HG02852 (cell line): ENCODE measurements at regions not wholly inside any gene's neighbourhood (a gene's known extent, or its start where the extent isn't known, plus 50 kb on each side); places are given as distances from the start of the nearest gene placed in this dataset.

Experiments
- ATAC-seq: cut with Tn5 transposase; IDR thresholded peaks from one replicate; pipeline ENCODE4 v1.9.1; 2021; ENCODE audit warnings: mild to moderate bottlenecking, moderate library complexity; ENCODE audit not compliant: unreplicated experiment

DNA sequence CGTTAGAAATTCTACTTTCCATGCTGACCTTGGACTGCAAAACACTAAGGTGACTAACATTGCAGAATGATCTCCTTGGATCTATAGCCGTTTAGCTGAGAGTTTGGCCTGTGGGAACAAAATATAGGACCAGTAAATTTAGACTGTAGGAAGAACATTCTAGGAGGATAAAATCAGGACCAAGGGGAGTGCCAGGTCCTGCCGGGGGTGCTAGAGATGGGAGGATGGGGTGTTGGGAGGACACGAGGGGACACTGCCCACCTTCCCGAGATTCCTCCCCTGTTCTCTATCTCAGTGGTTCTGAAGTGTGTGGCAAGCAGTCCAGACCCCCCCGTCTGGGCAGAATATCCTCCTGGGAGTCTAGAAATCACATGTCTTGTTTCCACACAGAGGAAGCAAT, 445.2 kb downstream of the ZSWIM6 start:
- no peak for ATAC-seq

DNA sequence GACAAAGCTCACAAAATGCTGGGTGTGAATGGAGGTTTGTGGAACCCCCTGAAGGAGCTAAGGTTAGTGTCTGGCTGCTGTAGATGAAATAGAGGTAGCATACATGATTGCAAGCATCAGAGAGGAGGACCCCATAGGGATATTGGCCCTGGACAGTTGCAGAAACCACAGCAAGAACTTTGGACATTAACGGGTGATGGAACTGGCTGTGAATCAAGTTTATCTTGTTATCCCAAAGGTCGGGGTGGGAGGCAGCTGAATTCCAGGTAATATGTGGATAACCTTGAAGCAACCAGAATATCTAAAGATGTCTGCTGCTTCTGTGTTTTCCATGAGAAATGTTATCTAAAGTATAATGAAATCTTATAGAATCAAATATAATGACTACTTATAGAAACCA, 447.7 kb downstream of the ZSWIM6 start:
- no peak for ATAC-seq

DNA sequence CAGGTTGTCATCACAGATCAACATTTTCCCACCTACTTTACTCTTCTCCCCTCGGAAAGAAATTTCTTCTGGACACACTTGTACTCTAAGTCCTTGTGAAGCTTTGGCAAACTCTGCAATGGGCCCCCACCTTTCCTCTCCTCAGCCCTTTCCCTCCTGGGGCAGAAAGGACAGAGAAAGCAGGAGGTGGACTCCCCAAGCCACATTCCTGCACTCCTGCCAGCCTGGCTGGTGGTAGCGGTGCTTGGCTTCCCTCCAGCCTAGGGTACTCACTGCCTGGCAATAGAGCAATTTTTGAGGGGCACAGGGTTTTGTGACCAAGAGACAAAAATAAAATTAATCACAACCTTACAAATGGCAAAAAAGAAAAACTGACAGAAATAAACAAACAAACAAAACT, 451.4 kb downstream of the ZSWIM6 start:
- ATAC-seq = no peak

DNA sequence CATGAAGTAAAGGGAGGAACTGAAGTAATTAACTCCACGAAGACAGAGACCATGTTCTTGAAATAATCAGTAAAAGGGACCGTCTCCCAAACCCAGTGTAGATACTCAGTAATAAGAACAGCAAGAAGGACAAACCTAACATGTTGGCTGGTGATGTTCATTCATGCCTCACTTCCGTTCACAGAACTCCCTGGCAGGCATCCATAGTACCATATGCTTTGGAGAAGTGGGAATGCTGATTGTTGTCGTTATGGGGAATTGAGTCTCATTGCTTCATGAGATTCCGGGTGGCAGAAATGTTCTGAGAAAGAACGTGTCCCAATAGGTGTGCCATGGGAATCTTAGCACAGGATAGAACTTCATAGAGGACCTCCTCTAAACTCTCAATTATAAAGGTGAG, 452.3 kb downstream of the ZSWIM6 start:
- no peak for ATAC-seq

DNA sequence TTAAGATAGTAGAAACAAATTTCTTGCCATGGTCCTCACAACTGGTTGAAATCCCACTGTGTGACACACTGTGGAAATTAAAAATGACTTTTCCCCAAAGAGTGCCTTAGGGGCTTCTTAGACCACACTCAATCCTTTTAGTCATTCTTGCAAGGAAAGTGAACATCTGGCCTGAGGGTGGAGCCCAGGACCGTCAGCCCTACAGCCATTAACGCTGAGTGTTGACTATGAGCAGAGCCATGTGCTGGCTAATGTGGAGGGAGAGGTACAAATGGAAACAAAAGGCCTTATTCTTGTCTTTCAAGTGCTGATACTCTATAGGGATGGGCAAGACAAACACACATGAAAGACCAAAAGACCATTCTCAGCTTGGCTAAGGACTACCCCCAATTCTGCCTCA, 456.5 kb downstream of the ZSWIM6 start:
- ATAC-seq = no peak

DNA sequence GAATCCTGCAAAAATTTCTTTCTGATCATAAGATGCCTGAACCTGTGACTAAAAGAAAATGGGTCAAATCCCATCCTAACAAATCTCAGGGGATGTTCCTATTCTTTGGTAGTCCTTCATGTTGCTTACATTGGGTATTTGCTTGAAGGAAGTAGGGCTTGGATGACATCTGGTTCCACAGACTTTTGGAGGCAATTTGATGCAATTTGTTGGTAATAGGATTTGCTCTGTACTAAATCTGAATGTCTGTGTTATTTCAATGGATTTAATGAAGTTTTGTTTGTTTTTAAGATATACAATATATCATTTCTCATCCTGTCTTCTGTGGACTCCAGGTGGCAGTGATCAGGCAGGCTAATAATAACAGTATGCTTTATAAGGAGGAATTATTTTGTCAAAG, 457.9 kb downstream of the ZSWIM6 start:
- ATAC-seq = no peak

DNA sequence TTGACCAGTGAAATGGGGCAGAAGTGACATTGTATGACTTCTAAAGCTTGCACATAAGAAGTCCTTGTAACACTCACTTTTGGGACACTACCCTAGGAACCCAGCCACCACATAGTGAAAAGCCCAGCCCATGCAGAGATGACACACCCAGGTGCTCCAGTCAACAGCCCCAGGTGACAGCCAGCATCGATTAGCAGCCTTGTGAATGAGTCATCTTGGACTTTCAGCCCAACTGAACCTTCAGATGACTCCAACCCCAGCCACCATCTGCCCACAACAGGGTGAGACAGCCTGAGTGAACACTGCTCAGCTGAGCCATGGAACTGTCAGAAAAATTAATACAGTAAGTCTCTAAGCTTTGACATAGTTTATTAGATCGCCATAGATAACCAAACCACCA, 458.6 kb downstream of the ZSWIM6 start:
- ATAC-seq = peak; percentile 95

DNA sequence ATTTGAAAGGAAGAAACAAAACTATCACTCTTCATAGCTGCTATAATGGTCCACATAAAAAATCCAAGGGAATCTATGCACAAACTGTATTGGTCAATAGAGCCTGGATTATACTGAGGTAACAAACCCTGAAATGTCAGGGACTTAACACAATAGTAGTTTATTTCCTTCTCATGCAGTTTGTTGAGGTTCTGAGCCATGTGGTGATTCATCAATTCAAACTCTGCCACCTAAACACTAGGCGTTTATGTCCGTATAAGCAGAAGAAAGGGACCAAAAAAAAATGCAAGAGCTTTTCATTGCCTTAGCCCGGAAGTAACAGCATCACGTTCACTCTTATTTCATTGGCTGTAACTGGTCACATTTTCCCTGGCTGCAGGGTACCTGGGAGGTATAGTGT, 464.7 kb downstream of the ZSWIM6 start:
- no peak for ATAC-seq

DNA sequence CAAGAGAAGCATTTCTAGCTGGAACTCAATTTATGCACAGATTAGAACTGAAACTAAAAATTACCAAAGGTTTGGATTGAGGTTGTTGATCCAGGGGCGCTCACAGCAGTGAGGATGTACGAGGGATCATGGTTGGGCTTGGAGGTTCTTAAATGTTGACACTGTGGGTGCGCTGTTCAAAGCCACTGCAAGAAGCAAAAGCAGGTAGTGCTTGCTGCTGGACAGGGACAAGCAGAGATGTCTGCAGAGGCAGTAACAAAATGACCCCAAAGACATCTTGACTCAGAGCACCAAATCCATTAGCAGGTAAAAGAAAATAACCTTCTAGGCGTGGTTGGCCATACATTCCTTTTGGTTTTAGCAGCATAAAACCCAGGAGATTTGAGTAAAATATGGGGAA, 468.4 kb downstream of the ZSWIM6 start:
- ATAC-seq = no peak

DNA sequence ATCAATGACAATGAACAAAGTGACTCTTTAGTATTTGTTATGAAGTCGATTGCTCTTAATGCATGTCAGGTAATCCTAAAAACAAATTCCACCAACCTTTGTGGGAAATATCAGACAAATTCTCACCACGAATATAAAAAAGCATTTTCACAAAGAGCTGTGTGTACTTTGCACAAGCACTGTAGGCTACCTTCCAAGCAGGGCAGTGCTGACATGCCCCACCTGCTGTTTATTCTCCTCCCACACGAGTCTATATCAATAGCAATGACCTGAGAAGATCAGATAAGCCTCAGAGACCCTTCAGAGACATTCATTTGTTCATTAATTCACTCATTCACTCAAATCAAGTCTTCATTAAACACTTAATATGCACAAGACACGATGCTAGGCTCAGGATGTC, 469.1 kb downstream of the ZSWIM6 start:
- ATAC-seq = no peak

DNA sequence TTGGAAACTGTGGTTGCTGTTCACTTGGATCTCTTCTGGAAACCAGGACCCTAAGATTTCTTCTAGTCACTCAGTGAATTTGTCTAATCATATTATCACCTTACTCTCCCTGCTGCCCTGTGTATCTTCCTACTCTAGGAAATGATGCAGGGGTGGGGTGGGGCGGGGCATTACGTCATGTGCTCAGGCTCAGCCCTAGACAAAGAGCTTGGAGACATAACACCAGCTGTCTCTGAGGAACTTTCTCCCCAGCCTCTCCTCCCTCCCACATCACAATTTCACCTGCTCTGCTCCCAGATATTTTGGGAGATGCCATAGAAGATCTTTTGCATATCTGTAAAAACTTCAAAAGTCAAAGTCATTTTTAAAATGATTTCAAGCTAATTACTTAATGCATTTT, 470.4 kb downstream of the ZSWIM6 start:
- ATAC-seq = no peak

DNA sequence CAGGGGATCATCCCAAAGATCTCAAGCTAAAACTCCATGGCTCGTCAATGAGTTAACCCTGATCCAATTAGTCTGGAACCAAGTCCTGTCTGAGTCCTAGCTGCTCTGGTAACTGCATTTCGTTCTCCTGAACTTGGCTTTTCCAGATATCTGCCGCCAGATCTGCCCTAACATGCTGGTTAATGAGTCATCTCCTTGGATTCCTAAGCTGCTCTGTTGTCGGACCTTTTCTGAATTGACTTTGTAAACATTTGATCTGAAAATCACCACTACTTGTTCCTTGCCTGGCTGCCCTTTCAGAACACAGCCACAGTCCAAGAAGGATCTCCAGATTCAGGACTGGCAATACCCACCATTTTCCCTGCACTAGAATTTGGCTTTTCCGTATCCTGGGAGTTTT, 473.0 kb downstream of the ZSWIM6 start:
- ATAC-seq = no peak

DNA sequence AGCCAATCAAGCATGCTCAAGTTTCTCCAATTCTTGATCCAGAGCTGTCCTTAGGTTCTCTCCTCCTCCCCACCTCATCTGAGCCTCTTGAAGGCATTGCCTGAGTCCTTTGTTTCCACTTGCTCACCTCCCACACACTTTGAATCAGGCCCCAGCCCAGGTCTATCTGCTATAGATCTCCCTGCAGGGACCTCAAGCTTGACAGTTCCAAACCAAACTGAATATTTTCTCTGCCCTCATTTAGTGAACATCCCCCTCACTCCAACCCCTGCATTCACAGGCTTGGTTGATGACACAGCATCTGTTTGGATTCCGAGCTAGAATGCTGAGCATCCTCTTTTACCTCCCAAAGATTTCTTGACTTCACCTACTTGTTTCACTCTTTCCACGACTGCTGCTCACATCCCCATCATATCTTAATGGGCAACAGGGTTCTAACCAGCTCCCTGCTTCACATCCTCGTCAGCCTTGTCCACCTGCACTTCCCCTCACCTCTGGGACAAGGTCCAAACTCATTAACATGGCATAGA, 474.5 kb downstream of the ZSWIM6 start:
- ATAC-seq = no peak

DNA sequence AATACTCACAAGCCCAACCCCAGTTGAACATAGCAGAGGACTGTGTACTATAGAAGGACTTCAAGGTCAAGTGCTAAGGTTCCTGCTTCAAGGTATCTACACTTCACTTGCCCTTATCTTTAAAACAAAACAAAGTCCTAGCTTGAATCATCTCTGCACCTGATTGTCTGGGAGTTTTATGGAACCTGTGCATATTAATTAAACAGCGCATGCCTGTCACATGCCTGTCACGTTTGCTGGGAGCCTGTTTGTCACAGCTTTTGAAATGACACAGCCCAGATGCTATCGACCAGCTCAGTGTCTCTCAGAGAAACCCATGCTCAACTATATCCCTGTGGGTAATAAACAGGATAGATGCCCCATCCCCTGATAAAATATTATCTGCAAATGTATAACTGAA, 476.0 kb downstream of the ZSWIM6 start:
- no peak for ATAC-seq

DNA sequence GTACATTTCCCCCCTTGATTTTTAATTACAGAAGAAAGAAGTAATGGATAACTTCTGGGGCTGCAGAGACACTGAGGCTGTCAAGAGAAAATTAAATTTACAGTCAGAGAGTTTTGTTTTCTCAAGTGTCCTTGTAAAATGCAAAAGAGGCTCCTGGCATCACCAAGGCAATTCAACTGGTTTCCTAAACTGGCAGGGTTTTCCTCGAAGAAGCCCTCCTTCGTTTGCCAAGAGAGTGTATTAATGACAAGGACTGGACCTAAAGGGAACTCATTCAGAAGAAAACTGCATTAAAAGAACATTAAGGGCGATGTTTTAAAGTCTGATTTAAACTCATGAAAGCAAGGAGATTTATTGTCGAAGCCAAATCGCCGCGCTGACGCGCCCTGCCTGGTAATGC, 476.9 kb downstream of the ZSWIM6 start:
- ATAC-seq = no peak

DNA sequence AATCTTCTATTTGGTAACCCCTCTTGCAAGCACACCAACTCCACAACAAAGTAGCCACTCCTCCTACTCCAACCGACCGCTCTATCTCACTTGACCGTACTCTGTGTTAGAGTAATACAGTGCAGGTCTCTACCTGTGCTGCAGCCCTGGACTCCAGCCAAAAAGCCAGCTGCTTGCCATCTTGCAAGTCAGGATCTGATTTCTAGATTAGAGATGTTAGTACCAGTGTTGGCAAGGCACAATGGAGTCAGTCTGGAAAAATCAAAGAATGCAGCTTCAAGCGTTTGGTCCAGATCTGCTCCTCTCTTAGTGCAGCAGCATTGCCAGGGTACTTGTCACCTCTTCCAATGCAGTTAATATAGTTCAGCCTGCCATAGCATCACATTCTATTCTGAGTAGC, 477.6 kb downstream of the ZSWIM6 start:
- no peak for ATAC-seq

DNA sequence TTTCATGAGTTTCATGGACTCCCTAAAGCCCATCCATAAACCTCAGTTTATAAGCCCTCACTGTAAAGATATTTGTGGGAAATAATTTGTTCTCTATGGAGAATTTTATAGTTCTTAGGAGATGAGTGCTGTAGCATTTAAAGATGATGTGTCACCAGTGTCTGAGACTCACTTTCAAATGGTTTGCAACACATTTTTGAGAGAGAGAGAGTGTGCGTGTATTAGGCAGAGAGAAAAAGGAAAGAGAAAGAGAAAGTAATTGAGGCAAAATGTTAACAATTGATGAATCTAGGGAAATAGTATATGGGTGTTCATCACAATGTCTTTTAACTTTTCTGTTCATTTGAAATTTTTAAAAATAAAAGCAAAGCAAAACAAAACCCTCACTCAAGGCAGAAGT, 479.0 kb downstream of the ZSWIM6 start:
- ATAC-seq = no peak

DNA sequence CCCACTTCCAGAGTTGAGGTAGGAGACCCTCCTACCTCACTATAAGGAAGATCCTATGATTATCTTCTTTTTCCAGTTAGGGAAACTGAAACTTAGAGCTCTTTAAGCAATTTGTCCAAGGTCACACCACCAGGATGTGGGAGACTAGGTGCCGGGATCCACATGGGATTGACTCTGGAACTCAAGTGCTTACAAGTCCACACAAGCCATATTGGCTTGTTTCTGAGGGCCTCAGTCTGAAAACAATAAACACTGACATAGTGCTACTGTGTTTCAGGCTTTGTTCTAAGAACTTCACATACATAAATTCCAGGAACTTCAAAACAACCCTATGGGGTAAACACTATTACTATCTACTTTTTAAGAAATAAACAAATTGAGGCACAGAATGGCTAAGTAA, 481.3 kb downstream of the ZSWIM6 start:
- ATAC-seq = no peak

DNA sequence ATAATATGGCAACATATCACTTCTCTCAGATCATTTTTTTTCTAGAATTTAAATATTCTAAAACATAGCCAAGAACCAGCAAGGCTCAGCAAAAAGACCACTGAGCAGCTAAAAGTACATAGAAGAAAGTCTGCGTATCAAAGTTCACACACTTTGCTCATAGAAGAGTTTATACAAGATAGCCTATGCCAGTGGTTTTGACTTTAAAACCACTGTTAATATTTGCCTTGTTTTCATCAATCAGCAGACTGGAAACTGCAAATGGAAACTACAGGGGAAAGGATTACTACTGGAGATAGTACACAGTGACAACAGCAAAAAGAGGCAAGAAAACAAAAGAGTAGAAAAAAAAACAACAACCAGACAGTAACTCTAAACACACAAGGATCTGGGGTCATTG, 483.3 kb downstream of the ZSWIM6 start:
- no peak for ATAC-seq

DNA sequence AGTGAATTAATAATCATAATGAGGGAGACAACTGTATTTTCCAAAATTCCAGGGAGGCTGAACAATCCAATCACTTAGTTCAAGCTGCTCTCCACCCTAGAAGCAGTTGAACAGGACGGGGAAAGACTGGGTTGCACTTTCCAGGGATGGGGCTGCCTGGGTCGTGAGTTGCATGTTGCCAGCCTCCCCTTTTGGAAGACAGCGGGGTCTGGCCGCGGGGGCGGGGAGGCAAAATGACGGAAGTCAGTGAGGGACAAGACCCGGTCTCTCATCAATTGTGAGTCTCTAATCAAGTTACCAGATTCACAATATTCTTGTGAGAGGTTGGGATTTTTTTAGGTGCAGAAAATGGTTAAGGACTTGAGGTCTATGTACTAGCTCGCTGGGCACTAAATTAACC, 484.1 kb downstream of the ZSWIM6 start:
- no peak for ATAC-seq

DNA sequence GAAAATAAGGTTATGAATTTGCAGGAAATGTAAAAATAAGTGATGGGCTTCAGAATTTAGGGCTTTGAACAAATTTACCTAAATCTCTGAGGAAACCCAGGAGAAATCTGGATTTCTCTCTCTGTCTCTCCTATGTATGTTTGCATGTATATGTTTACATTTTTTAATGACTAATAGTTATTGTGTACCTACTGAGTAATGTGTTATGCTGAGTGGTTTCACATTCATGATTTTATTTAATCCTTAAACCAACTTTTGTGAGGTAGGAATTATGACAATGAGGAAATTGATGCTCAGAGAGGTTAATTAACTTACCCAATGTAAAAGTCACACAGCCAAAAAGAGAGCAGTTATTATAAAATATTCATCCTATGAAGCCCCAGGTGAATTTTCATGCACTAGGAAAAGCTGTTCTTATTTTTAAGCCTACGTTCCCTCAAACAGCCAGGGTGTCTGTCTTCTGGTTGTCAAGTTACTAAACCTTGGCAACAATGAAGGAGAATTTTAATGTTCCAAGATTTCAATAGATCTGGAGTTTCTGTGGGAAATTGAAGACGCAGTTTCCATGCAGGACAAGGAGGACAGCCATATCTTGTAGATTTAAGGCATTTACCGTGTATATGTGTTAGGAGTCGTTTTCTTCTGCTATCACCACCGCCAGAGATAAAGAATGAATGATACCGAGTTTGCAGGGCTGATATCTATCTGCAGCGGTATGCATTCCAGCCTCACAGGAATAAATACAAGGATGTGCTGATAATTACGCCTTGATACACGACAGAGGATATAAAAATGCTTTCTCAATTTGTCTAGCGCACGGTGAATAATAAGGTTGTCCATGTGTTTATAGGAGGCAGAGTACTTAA, 484.8 kb downstream of the ZSWIM6 start:
- no peak for ATAC-seq

DNA sequence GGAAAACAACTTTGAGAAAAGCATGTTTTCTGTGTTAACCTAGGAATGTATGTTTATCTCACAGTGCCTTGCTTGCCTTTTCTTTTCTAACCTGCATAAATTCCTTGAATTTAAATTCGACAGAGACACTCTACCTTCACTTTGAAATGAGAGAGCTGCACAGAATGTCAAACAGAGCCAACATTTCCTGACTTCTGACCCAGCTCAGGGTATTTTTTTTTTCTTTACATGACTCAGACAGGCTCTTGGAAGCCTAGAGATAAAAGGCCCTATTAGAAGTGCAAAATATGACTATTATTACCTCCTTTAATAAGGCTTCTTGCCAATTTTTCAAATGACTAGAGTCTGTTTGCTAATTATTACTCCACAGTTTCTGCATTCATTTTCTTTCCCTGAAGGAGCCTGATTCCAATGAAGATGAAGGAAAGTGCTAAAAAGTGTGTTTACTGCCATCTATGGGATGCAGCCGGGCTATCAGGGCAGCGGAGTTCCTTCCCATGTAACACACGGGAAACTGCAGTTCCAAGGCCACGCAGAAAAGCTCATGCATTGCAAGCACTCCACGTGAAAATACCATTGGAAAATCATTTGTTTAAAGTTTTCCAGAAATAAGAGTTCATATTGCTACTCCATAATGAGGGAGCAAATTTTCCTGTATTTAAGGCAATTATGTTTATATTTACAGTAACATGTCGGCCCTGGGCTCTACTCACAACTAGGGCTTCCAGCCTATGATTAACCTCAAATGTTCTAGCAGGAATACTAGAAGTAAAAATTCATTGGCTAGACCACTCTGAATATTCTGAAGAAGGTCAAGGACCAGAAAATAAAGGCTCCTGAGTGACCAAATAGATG, 485.6 kb downstream of the ZSWIM6 start:
- ATAC-seq = no peak
